IMR-90 (cell line): ENCODE measurements at regions not wholly inside any gene's neighbourhood (a gene's known extent, or its start where the extent isn't known, plus 50 kb on each side); places are given as distances from the start of the nearest gene placed in this dataset.
"Not testable (repeated sequence)": the region's sequence is repeated elsewhere in the genome, so short reads cannot be mapped to it uniquely, and the experiment has no call there.

Source experiments
- ATAC-seq: fragments of 200-7000 bp; cut with Tn5 transposase; 2 replicates; pipeline ENCODE4 v1.9.1; 2020; ENCODE audit warnings: low read depth, mild to moderate bottlenecking, moderate library complexity
- BruUV-seq: library from RNA; stranded (reverse); fragments of 400-500 nt; replicated peaks from 2 replicates; lab custom pipeline; 2021; lab: Mats Ljungman, UMichigan
- CTCF ChIA-PET: fragments of 300-600 bp; formaldehyde crosslinking; extraction: SDS; loops from one replicate; lab custom pipeline; 2021; ENCODE audit warnings: antibody characterized with exemption; lab: Yijun Ruan, JAX
- POLR2A ChIA-PET: fragments of 300-600 bp; sonication (Branson Sonifier 250); formaldehyde crosslinking; loops from one replicate; lab custom pipeline; 2022; ENCODE audit warnings: antibody characterized with exemption; ENCODE audit not compliant: unreplicated experiment; lab: Charles Lee
- DNase-seq: peaks from one replicate; pipeline ENCODE4 v3.0.0; 2013
- H2AFZ ChIP-seq: replicated peaks from 2 replicates; pipeline ENCODE3; 2013; ENCODE audit warnings: low read length, mild to moderate bottlenecking; ENCODE audit not compliant: poor library complexity
- H2AK5ac ChIP-seq: 2 replicates; pipeline ENCODE4 v1.6.1; 2013; ENCODE audit warnings: low read depth, low read length, inconsistent platforms
- H2AK9ac ChIP-seq: replicated peaks from 2 replicates; pipeline ENCODE3; 2013; ENCODE audit warnings: mild to moderate bottlenecking, low read depth, low read length, moderate library complexity; ENCODE audit not compliant: poor library complexity
- H2BK120ac ChIP-seq: 2 replicates; pipeline ENCODE4 v1.6.1; 2013; ENCODE audit warnings: low read depth, low read length, inconsistent platforms
- H2BK15ac ChIP-seq: 3 replicates; pipeline ENCODE4 v1.6.1; 2013; ENCODE audit warnings: low read depth, low read length, inconsistent platforms
- H2BK20ac ChIP-seq: 2 replicates; pipeline ENCODE4 v1.6.1; 2013; ENCODE audit warnings: low read depth, mild to moderate bottlenecking, inconsistent platforms, low read length, moderate library complexity
- H2BK5ac ChIP-seq: 2 replicates; pipeline ENCODE4 v1.6.1; 2013; ENCODE audit warnings: mild to moderate bottlenecking, low read depth, low read length, inconsistent platforms; ENCODE audit not compliant: poor library complexity, severe bottlenecking
- H3K14ac ChIP-seq: replicated peaks from 2 replicates; pipeline ENCODE4 v1.6.1; 2013; ENCODE audit warnings: low read depth, low read length, inconsistent platforms
- H3K18ac ChIP-seq: 2 replicates; pipeline ENCODE4 v1.6.1; 2013; ENCODE audit warnings: low read depth, low read length, control low read depth
- H3K23ac ChIP-seq: 2 replicates; pipeline ENCODE4 v1.6.1; 2013; ENCODE audit warnings: low read depth, low read length, inconsistent platforms
- H3K27ac ChIP-seq: 2 replicates; pipeline ENCODE4 v1.5.1; 2013; ENCODE audit warnings: mild to moderate bottlenecking, control low read depth, low read length; ENCODE audit not compliant: insufficient read depth
- H3K27me3 ChIP-seq: 2 replicates; pipeline ENCODE4 v1.6.1; 2013; ENCODE audit warnings: low read length; ENCODE audit not compliant: control insufficient read depth, insufficient read depth
- H3K36me3 ChIP-seq: 2 replicates; pipeline ENCODE4 v1.6.1; 2013; ENCODE audit warnings: low read length, mixed read lengths; ENCODE audit not compliant: control insufficient read depth, insufficient read depth
- H3K4ac ChIP-seq: 2 replicates; pipeline ENCODE4 v1.6.1; 2013; ENCODE audit warnings: low read depth, low read length, inconsistent platforms
- H3K4me1 ChIP-seq: 2 replicates; pipeline ENCODE4 v1.6.1; 2013; ENCODE audit warnings: low read length, mixed read lengths; ENCODE audit not compliant: control insufficient read depth, insufficient read depth
- H3K4me2 ChIP-seq: 2 replicates; pipeline ENCODE4 v1.6.1; 2013; ENCODE audit warnings: low read depth, mild to moderate bottlenecking, control low read depth, low read length, moderate library complexity
- H3K4me3 ChIP-seq: 2 replicates; pipeline ENCODE4 v1.5.1; 2013; ENCODE audit warnings: low read depth, mild to moderate bottlenecking, control low read depth, low read length, moderate library complexity; ENCODE audit not compliant: insufficient read depth
- H3K56ac ChIP-seq: 2 replicates; pipeline ENCODE4 v1.6.1; 2013; ENCODE audit warnings: low read length, inconsistent platforms; ENCODE audit not compliant: insufficient read depth; ENCODE audit errors: extremely low read depth
- H3K79me1 ChIP-seq, 2 experiments: 2 replicates each; pipeline ENCODE4 v1.6.1; 2013; ENCODE audit warnings: low read length in 2 of 2, inconsistent platforms in 1 of 2, low read depth in 1 of 2
- H3K9ac ChIP-seq: 2 replicates; pipeline ENCODE4 v1.6.1; 2013; ENCODE audit warnings: low read depth, low read length, control low read depth
- H3K9me1 ChIP-seq: 2 replicates; pipeline ENCODE4 v1.6.1; 2013; ENCODE audit warnings: low read length, inconsistent platforms; ENCODE audit not compliant: insufficient read depth
- H3K9me3 ChIP-seq: 2 replicates; pipeline ENCODE4 v1.6.1; 2013; ENCODE audit warnings: low read length; ENCODE audit not compliant: control insufficient read depth, insufficient read depth
- H4K20me1 ChIP-seq: 2 replicates; pipeline ENCODE4 v1.6.1; 2013; ENCODE audit warnings: low read length, inconsistent platforms; ENCODE audit not compliant: insufficient read depth
- H4K5ac ChIP-seq: 2 replicates; pipeline ENCODE4 v1.6.1; 2013; ENCODE audit warnings: mild to moderate bottlenecking, low read depth, low read length, control low read depth
- H4K8ac ChIP-seq, 2 experiments: 2 replicates each; pipeline ENCODE4 v1.6.1; 2013; ENCODE audit warnings: low read depth in 2 of 2, low read length in 2 of 2, control low read depth in 1 of 2, inconsistent platforms in 1 of 2
- H4K91ac ChIP-seq: 2 replicates; pipeline ENCODE4 v1.6.1; 2013; ENCODE audit warnings: low read depth, low read length, inconsistent platforms; ENCODE audit not compliant: insufficient read depth
- WGBS, 2 experiments: methylation state at CpG; one replicate each; pipeline versions ENCODE4 v1.1.5 to v1.1.7; 2013; ENCODE audit warnings: missing lambda C conversion rate in 2 of 2; ENCODE audit not compliant: insufficient read length in 1 of 2; ENCODE audit errors: extremely low coverage in 2 of 2; 5-methylcytosine and 5-hydroxymethylcytosine counted together
- dilution Hi-C: fragments of 300-500 bp; cut with HindIII; formaldehyde crosslinking; loops from one replicate; pipeline ENCODE4 v1.14.3; 2018; ENCODE audit warnings: low sequenced_read_pairs; ENCODE audit not compliant: unreplicated experiment
- in situ Hi-C: fragments of 300-500 bp; cut with MboI; formaldehyde crosslinking; loops from 3 replicates; pipeline ENCODE4 v1.14.3; 2019; ENCODE audit warnings: low sequenced_read_pairs, inconsistent platforms, mixed read lengths
- intact Hi-C: fragments of 100-400 bp; cut with micrococcal nuclease; formaldehyde crosslinking; loops from 2 replicates; pipeline ENCODE4 v1.10.0; 2022

GRCh38 chr9:66819510-66819909 is 81.0 kb upstream of the ZNF658 start:
- H3K14ac ChIP-seq, CTCF ChIA-PET, DNase-seq, in situ Hi-C loops, H2BK120ac ChIP-seq, H4K20me1 ChIP-seq, H3K18ac ChIP-seq, ATAC-seq, H4K5ac ChIP-seq, H3K4me2 ChIP-seq, H3K36me3 ChIP-seq, H3K9me3 ChIP-seq, intact Hi-C loops, H3K23ac ChIP-seq, H2AK9ac ChIP-seq, POLR2A ChIA-PET, BruUV-seq, H3K4ac ChIP-seq, H3K27ac ChIP-seq, dilution Hi-C loops, H3K4me3 ChIP-seq, H2AFZ ChIP-seq, H3K27me3 ChIP-seq, H2AK5ac ChIP-seq, H3K79me1 ChIP-seq, H3K4me1 ChIP-seq, H4K8ac ChIP-seq, H2BK5ac ChIP-seq, H3K9me1 ChIP-seq, H4K91ac ChIP-seq, H2BK15ac ChIP-seq, H3K9ac ChIP-seq, H3K56ac ChIP-seq, H2BK20ac ChIP-seq: not testable (repeated sequence)

DNA sequence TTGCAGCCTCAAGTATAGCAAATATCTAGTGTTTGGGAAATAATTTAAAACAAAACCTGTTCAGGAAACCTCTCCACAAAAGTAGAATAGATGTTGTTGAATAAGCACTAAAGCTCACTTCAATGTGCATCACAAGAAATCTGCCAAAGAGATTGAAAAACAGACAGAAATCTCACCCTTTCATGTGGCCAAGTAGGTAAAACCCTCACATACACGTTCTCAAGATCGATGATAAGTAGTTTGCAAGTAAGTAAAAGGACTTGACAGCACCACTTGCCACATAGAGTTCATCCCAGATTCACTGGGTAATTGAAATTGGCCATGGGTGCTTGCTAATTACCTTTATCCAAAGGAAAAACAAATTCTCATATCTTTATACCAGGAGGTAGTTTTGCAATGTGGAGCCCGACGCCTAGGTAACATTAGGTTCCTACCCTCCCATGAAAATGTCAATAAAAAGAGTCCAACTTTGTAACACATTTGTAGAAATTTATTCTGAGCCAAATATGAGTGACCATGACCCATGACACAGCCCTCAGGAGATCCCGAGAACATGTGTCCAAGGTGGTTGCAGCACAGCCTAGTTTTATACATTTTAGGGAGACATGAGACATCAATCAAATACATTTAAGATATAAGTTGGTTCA is 80.4 kb upstream of the ZNF658 start:
- H3K4me1 ChIP-seq, H3K27ac ChIP-seq, ATAC-seq, H3K18ac ChIP-seq, H2AK9ac ChIP-seq, BruUV-seq, H2BK15ac ChIP-seq, H2BK120ac ChIP-seq, H3K27me3 ChIP-seq, H3K4me3 ChIP-seq, H3K4ac ChIP-seq, H3K4me2 ChIP-seq, H3K9ac ChIP-seq, H3K9me1 ChIP-seq, H3K23ac ChIP-seq, H2BK20ac ChIP-seq, H3K79me1 ChIP-seq, dilution Hi-C loops, intact Hi-C loops, H2AK5ac ChIP-seq, DNase-seq, H3K56ac ChIP-seq, POLR2A ChIA-PET, H3K14ac ChIP-seq, in situ Hi-C loops, H4K5ac ChIP-seq, H2BK5ac ChIP-seq, H3K36me3 ChIP-seq, CTCF ChIA-PET, H4K20me1 ChIP-seq, H2AFZ ChIP-seq, H4K8ac ChIP-seq, H4K91ac ChIP-seq, H3K9me3 ChIP-seq: not testable (repeated sequence)
- no CpG with 5 or more reads among the region's 5 CpGs for WGBS, 2 experiments
